ENCODE measurements at regions not wholly inside any gene's neighbourhood (a gene's known extent, or its start where the extent isn't known, plus 50 kb on each side); places are given as distances from the start of the nearest gene placed in this dataset.

DNA sequence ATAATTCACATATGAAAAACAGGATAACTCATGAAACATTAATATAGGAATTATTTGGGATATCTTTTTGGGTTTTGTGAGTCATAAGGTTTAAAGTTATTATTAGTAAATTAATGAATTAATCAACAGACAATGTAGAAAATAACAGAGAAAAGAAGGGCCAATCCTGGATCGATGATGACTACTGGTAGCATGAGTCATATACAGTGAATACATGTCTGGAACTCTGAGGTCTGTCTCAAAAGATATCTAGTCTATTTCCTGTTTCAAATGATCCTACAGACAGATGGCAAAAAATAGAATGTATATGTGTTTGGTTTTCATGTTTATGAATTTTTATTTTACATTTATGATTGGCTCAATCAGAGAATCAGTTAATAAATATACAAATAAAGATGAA, 86.4 kb upstream of the RTL1 start:
- Histone ChIP-seq H3K27ac (ENCODE audit: extremely low read length, insufficient read depth, low read length) (no peak overlapping the region), H3K4me2 (ENCODE audit: low read depth, low read length) (no peak overlapping the region), H3K4me3 (replicated peaks in 1 of 3; ENCODE audit: insufficient read depth in 1 of 3, low read depth in 2 of 3, low read length in 3 of 3) (no peak overlapping the region), H2AFZ (ENCODE audit: low read length) (no peak overlapping the region), H3K36me3 (replicated peaks in 1 of 2; ENCODE audit: control insufficient read depth in 1 of 2, insufficient read depth in 2 of 2, low read length in 2 of 2) (no peaks in the 10 kb centered on the region), H3K9me3 (ENCODE audit: low read length) (no peaks in the 10 kb centered on the region), H4K20me1 (ENCODE audit: insufficient read depth, low read length) (no peaks in the 10 kb centered on the region), H3K4me1 (ENCODE audit: insufficient read depth, low read length) (no peaks in the 10 kb centered on the region), H3K27me3 (ENCODE audit: control insufficient read depth in 1 of 2, insufficient read depth in 2 of 2, low read length in 2 of 2) (no peaks in the 10 kb centered on the region), H3K79me2 (ENCODE audit: insufficient read depth, low read length) (no peaks in the 10 kb centered on the region), H3K9ac (ENCODE audit: insufficient read depth, low read depth, low read length) (no peak overlapping the region)
- intact Hi-C loops (cut with micrococcal nuclease; ENCODE audit: unreplicated experiment): no loop called here
- FAIRE-seq: no peak
- BruUV-seq (replicated peaks): no TSS peak
- 3% methylated on average over 1 of the region's 1 CpG for WGBS (ENCODE audit: low lambda C conversion rate)
- DNase-seq (ENCODE audit: low spot score): no peak
- POLR2A ChIA-PET: no interaction called here
- no peak for ATAC-seq
- TF ChIP-seq TCF7 (IDR thresholded peaks at IDR 0.05; ENCODE audit: low read depth) (no peak), ZNF337 (CRISPR knock-in tag; IDR thresholded peaks at IDR 0.05; ENCODE audit: borderline replicate concordance, low read depth) (no peak), TARDBP (CRISPR knock-in tag; IDR thresholded peaks at IDR 0.05) (no peak), NFATC3 (CRISPR knock-in tag; IDR thresholded peaks at IDR 0.05) (no peak), GZF1 (CRISPR knock-in tag; IDR thresholded peaks at IDR 0.05) (no peak), SP140L (CRISPR knock-in tag; IDR thresholded peaks at IDR 0.05; ENCODE audit: borderline replicate concordance) (no peak), ZBTB20 (CRISPR knock-in tag; IDR thresholded peaks at IDR 0.05; ENCODE audit: borderline replicate concordance, low read depth) (no peak), RXRA (CRISPR knock-in tag; IDR thresholded peaks at IDR 0.05) (no peak)
- TF ChIP-seq, protein P1, sequence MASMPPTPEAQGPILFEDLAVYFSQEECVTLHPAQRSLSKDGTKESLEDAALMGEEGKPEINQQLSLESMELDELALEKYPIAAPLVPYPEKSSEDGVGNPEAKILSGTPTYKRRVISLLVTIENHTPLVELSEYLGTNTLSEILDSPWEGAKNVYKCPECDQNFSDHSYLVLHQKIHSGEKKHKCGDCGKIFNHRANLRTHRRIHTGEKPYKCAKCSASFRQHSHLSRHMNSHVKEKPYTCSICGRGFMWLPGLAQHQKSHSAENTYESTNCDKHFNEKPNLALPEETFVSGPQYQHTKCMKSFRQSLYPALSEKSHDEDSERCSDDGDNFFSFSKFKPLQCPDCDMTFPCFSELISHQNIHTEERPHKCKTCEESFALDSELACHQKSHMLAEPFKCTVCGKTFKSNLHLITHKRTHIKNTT (CRISPR knock-in tag; IDR thresholded peaks at IDR 0.05): no peak
- TF ChIP-seq, protein P2, sequence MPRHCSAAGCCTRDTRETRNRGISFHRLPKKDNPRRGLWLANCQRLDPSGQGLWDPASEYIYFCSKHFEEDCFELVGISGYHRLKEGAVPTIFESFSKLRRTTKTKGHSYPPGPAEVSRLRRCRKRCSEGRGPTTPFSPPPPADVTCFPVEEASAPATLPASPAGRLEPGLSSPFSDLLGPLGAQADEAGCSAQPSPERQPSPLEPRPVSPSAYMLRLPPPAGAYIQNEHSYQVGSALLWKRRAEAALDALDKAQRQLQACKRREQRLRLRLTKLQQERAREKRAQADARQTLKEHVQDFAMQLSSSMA (CRISPR knock-in tag; IDR thresholded peaks at IDR 0.05): no peak
- TF ChIP-seq, protein P3, sequence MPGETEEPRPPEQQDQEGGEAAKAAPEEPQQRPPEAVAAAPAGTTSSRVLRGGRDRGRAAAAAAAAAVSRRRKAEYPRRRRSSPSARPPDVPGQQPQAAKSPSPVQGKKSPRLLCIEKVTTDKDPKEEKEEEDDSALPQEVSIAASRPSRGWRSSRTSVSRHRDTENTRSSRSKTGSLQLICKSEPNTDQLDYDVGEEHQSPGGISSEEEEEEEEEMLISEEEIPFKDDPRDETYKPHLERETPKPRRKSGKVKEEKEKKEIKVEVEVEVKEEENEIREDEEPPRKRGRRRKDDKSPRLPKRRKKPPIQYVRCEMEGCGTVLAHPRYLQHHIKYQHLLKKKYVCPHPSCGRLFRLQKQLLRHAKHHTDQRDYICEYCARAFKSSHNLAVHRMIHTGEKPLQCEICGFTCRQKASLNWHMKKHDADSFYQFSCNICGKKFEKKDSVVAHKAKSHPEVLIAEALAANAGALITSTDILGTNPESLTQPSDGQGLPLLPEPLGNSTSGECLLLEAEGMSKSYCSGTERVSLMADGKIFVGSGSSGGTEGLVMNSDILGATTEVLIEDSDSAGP (CRISPR knock-in tag; IDR thresholded peaks at IDR 0.05; ENCODE audit: borderline replicate concordance): no peak
- TF ChIP-seq, protein P4, sequence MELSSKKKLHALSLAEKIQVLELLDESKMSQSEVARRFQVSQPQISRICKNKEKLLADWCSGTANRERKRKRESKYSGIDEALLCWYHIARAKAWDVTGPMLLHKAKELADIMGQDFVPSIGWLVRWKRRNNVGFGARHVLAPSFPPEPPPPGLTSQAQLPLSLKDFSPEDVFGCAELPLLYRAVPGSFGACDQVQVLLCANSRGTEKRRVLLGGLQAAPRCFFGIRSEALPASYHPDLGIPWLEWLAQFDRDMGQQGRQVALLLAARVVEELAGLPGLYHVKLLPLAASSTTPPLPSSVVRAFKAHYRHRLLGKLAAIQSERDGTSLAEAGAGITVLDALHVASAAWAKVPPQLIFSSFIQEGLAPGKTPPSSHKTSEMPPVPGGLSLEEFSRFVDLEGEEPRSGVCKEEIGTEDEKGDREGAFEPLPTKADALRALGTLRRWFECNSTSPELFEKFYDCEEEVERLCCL (CRISPR knock-in tag; IDR thresholded peaks at IDR 0.05; ENCODE audit: borderline replicate concordance): no peak
- TF ChIP-seq, protein P5, sequence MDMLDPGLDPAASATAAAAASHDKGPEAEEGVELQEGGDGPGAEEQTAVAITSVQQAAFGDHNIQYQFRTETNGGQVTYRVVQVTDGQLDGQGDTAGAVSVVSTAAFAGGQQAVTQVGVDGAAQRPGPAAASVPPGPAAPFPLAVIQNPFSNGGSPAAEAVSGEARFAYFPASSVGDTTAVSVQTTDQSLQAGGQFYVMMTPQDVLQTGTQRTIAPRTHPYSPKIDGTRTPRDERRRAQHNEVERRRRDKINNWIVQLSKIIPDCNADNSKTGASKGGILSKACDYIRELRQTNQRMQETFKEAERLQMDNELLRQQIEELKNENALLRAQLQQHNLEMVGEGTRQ (IDR thresholded peaks at IDR 0.05; ENCODE audit: low read depth, low read length): no peak
- TF ChIP-seq, protein P5 (CRISPR knock-in tag; IDR thresholded peaks at IDR 0.05; ENCODE audit: borderline replicate concordance): no peak
- CTCF ChIA-PET (ENCODE audit: low intra/inter-chr PET ratio, low total read pairs): no interaction called here
- in situ Hi-C loops (cut with HindIII; ENCODE audit: extremely low pct_ligation_motif_present, low pct_unique_long_range_greater_than_20kb): no loop called here
